GF-D8 (cell line): ENCODE measurements at regions not wholly inside any gene's neighbourhood (a gene's known extent, or its start where the extent isn't known, plus 50 kb on each side); places are given as distances from the start of the nearest gene placed in this dataset.
"Not testable (repeated sequence)": the region's sequence is repeated elsewhere in the genome, so short reads cannot be mapped to it uniquely, and the experiment has no call there.

Experiments
- DNase-seq: peaks from one replicate; lab custom pipeline; 2025; lab: John Stamatoyannopoulos, UW

- DNase-seq: no peak
Observed at GRCh38 chr4:85165808-85166207, 199.3 kb upstream of the WDFY3 start.

- no peak for DNase-seq
Observed at GRCh38 chr4:85166318-85166717, 199.8 kb upstream of the WDFY3 start.

DNA sequence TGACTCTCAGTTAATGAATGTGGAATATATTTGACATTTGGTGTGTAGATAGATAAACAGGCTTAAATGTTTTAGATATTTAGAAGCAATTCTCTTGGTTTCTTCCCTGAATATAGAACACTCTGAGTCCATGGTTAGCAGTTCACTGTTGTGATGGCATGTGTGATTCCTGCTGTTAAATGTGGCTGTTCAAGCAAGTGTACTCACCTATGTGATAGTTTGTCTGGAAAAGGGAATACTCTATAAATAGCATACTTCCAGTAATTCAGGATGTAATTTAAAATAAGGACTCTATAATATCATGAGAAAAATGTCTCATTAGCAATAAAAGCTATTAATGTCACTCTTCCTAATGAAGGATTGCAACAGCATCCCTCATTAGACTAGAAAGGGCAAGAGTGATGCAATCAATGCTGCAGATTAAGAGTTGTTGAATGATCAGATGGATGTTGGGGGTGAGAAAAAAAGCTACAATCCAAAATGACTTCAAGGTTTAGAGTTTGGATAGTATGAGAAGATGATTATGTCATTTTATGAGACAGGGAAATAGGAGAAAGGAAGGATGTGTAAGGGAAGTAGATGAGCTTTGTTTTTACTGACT, 201.8 kb upstream of the WDFY3 start:
- no peak for DNase-seq

DNA sequence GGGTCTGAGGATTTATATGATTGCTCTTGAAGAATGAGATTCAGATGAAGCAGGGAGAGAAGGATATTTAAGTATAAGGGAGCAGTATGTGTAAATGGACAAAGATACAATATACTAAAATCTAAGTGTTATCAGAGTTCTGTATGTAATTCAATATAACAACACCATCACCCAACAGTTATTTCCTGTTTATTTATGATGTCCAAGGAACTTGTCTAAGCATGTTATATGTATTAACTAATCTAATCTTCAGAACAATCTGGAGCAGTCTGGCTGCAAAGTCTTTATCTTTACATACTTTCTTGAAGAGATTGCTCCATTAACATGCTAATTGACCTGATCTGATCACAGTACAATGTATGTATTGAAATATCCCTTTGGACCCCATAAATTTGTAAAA, 203.8 kb upstream of the WDFY3 start:
- DNase-seq: no peak

- no peak for DNase-seq
Observed at GRCh38 chr4:85175190-85175589, 208.7 kb upstream of the WDFY3 start.

DNA sequence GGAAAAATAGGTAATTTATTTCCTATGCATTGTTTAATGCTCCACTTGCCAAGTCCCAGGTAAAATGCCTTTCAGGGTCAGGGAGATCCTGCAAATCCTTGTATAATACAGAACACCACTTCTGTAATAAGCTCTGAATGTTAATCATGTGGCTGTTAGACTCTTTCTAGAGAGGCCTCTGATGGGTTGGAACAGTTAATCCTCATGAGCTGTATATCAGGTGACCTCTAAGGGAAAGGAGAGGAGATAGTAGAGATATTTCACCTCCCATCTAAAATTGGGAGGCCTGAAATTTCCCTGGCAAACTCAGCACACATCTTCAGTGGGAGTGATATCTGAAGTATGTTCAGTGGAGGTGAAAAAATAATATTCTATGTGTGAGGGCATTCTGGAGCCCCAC, 210.6 kb upstream of the WDFY3 start:
- no peak for DNase-seq

DNA sequence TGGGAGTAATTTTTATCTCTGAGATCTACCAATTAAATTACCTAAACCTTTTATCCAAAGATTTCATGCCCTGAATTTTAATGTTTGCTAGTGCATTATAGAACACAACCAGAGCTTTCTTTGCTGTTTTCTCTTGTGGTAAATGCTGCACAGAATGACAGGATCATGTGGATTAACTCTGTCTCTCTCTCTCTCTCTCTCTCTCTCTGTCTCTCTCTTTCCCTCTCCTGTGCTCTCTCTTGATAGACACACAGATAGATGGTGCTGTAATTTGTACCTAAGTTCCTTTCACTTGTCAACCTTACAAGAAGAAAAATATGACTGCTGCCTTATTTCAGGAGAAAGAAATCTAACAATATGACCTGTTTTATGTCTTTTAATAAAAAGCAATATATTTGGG, 211.2 kb upstream of the WDFY3 start:
- no peak for DNase-seq

- no peak for DNase-seq
Observed at GRCh38 chr4:85180533-85180932, 214.0 kb upstream of the WDFY3 start.

DNA sequence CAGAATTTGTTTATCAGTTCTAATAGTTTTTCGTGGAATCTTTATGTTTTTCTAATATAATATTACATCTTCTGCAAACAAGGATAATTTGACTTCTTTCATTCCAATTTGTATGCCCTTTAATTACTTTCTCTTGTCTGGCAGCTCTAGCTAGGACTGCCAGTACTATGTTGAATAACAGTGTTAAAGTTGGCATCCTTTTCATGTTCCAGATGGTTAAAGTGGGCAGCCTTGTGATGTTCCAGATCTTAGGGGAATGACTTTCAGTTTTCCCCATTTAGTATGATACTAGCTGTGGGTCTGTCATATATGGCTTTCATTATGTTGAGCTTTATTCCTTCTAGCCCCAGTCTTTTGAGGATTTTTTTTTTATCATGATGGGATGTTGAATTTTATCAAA, 220.6 kb upstream of the WDFY3 start:
- DNase-seq: no peak

DNA sequence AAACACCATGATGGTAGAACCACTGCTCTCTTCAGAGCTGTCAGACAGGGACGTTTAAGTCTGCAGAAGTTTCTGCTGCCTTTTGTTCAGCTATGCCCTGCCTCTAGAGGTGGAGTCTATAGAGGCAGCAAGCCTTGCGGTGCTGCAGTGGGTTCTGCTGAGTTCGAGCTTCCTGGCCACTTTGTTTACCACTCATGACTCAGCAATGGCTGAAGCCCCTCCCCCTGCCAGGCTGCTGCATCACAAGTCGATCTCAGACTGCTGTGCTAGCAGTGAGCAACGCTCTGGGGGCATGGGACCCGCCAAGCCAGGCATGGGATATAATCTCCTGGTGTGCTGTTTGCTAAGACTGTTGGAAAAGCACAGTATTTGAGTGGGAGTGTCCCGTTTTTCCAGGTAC, 229.5 kb upstream of the WDFY3 start:
- DNase-seq: not testable (repeated sequence)

GRCh38 chr4:85200106-85200505, 233.6 kb upstream of the WDFY3 start:
- DNase-seq: no peak

GRCh38 chr4:85209161-85209560, 242.7 kb upstream of the WDFY3 start:
- no peak for DNase-seq

DNA sequence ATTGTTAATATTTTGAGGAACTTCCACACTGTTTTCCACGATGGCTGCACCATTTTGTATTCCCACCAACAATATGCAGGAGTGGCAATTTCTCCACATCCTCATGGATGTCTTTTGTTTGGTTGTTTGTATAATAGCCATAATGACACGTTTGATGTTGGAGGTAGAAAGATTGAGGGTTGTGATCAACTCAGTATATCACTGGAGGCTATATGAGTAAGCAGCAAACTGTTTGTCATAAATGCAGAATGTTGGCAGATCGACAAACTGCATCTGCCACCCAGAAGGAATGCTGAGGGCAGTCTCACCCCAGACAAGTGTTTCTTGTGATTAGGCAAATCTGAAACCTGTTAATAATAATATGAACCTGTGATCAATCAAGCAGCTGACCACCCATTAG, 243.9 kb upstream of the WDFY3 start:
- no peak for DNase-seq

- DNase-seq: not testable (repeated sequence)
Observed at GRCh38 chr4:85216571-85216970, 250.1 kb upstream of the WDFY3 start.

DNA sequence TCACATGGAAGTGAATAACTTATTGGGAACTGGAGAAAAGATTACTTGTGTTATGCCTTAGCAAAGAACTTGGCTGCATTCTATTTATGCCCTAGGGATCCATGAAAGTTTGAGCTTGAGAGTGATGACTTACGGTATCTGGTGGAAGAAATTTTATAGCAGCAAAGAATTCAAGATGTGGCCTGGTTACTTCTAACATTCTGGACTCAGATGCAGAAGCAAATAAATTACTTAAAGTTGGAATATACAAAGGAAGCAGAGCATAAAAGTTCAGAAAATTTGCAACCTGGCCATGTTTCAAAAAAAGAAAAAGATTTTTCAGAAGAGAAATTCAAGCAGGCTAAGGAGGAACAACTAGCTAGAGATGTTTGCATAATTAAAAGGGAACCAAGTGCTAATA, 252.3 kb upstream of the WDFY3 start:
- DNase-seq: no peak

- no peak for DNase-seq
Observed at GRCh38 chr4:85221606-85222005, 253.3 kb upstream of the ARHGAP24 start.

GRCh38 chr4:85222561-85222960, 252.4 kb upstream of the ARHGAP24 start:
- DNase-seq: no peak

DNA sequence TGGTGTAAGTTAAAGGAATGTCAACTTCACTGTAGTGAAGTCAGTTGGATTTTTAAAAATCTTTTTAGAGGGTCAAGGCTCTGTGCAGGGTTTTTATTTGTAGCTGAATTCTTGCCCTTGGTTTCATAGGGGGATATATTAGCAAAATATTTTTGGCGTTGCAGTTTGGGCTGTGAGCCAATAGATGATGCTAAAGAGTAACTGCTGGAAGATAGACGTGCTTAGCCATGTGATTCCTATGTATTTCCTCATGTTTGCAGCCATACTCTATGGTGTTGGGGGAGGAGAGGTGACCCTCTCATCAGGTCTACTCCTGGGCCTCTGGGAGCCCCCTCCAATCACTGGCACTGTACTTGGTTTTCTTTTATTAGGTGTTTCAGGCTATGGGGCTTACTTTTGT, 246.7 kb upstream of the ARHGAP24 start:
- no peak for DNase-seq

- DNase-seq: no peak
Observed at GRCh38 chr4:85233516-85233915, 241.4 kb upstream of the ARHGAP24 start.

DNA sequence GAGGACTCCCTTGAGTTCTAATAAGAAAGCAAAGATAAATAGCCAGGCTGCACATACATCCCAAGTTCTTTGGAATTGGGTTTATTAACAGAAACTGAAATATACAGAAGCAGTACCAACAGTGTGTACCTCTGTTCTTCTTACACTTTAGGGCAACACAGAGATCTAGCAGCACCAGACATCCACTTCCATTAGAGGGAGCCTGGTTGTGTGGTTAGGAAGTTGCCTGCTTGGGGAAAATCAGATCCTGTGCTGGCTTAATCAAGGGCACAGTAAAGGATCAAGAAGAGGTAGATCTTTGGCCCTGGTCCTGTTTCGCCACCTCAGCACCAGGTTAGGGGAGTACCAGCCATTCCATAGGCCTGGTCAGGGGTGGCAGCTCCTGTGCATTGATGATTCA, 231.1 kb upstream of the ARHGAP24 start:
- DNase-seq: no peak

DNA sequence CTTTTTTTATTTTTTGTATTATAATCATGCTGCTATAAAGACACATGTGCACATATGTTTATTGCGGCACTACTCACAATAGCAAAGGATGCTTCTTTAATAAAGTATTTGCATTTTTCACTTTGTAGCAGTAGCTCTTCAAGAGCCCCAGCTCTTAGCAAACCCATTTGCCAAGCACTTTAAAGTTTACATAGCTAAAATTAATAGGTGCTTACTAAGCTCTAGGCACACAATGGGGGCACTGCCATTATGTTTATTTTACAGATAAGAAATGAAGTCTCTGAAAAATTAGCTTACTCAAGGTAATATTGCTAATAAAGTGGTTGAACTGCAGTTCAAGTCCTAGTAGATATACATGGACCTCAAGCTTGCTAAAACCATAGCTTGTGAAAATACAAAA, 230.3 kb upstream of the ARHGAP24 start:
- no peak for DNase-seq

DNA sequence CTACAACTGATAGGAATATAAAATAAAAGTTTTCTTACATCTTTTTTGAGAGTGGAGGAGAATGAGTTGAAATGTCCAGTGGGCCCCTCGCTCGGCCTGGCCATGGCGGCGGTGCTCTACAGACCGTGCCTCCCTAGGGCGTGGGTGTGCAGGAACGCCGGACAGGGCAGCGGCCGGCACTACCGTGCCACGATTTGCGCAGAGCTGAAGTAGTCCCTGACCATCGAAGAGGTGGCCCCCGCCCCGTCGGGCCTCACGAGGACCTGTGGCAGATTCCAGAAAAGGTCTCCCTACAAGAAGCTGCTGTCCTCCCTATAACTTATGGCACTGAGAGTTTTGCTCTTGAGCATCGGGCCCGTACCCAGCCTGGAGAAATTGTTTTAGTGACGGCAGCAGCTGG, 228.9 kb upstream of the ARHGAP24 start:
- no peak for DNase-seq

DNA sequence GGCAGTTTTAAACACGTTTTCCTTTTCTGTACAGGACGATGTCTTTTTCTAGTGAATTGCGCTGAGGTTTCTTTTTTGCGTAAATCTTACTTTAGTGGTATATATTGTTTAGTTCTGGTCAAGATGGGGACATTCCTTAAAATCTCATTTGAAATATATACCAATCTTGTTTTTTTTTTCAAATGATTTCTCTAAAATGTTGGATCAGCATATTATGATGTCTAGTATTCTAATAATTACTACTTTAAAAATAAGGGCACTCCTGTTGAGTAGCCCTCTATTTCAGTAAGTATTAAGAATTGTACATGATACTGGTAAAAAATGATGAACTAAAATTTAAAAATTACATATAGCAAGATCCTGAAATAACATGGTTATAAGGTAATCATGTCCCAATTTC, 224.1 kb upstream of the ARHGAP24 start:
- no peak for DNase-seq

- DNase-seq: no peak
Observed at GRCh38 chr4:85257817-85258370, 217.1 kb upstream of the ARHGAP24 start.

DNA sequence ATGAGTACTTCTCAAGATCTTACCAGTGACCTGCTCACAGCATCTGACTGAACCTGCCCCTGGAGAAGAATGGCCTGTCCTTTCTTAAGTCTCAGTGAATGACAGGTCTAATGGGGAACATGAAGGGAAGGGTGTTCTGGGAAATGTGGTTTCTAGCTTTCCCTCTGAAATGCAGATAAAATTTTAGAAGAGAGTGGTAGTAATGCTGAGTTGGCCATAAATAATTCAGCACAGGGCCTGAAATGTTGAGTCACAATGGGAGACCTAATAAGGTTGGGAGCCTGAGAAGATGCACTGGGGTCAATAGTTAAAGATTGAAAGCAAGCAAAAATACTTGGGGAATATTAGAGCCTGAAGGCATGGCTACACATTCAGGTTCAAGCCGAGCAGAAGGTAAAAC, 214.9 kb upstream of the ARHGAP24 start:
- no peak for DNase-seq
